Parathyroid adenoma (tissue), 2 donors: ENCODE measurements at regions not wholly inside any gene's neighbourhood (a gene's known extent, or its start where the extent isn't known, plus 50 kb on each side); places are given as distances from the start of the nearest gene placed in this dataset.

ENCODE experiments used
- H2AFZ ChIP-seq: fragments of 300-600 bp; sonication (generic); one replicate; pipeline ENCODE4 v1.7.0; 2017; ENCODE audit warnings: antibody characterized with exemption, mild to moderate bottlenecking
- H3K27ac ChIP-seq: fragments of 300-600 bp; sonication (generic); one replicate; pipeline ENCODE4 v1.7.0; 2017
- H3K27me3 ChIP-seq: fragments of 300-600 bp; sonication (generic); one replicate; pipeline ENCODE4 v1.7.0; 2017; ENCODE audit warnings: low read length; ENCODE audit not compliant: control insufficient read depth, insufficient read depth
- H3K36me3 ChIP-seq: fragments of 300-600 bp; sonication (generic); one replicate; pipeline ENCODE4 v1.7.0; 2017; ENCODE audit warnings: low read length; ENCODE audit not compliant: control insufficient read depth, insufficient read depth
- H3K4me1 ChIP-seq: fragments of 300-600 bp; sonication (generic); one replicate; pipeline ENCODE4 v1.7.0; 2017; ENCODE audit warnings: control low read depth
- H3K4me2 ChIP-seq: fragments of 300-600 bp; sonication (generic); one replicate; pipeline ENCODE4 v1.7.0; 2017; ENCODE audit warnings: low read length
- H3K4me3 ChIP-seq: fragments of 300-600 bp; sonication (generic); one replicate; pipeline ENCODE4 v1.7.0; 2017; ENCODE audit warnings: low read depth, low read length
- H3K79me2 ChIP-seq: fragments of 300-600 bp; sonication (generic); one replicate; pipeline ENCODE4 v1.7.0; 2017; ENCODE audit warnings: control low read depth
- H3K9ac ChIP-seq: fragments of 300-600 bp; sonication (generic); one replicate; pipeline ENCODE4 v1.7.0; 2017; ENCODE audit warnings: mild to moderate bottlenecking
- H3K9me3 ChIP-seq: fragments of 300-600 bp; sonication (generic); one replicate; pipeline ENCODE4 v1.7.0; 2017; ENCODE audit warnings: low read length; ENCODE audit not compliant: control insufficient read depth
- TF ChIP-seq, protein P1 (sequence below): fragments of 300-600 bp; sonication (generic); IDR thresholded peaks from one replicate; pipeline ENCODE4 v1.7.0; 2017; ENCODE audit warnings: antibody characterized with exemption, mild to moderate bottlenecking
- donor health status: primary hyperparathyroidism.

DNA sequence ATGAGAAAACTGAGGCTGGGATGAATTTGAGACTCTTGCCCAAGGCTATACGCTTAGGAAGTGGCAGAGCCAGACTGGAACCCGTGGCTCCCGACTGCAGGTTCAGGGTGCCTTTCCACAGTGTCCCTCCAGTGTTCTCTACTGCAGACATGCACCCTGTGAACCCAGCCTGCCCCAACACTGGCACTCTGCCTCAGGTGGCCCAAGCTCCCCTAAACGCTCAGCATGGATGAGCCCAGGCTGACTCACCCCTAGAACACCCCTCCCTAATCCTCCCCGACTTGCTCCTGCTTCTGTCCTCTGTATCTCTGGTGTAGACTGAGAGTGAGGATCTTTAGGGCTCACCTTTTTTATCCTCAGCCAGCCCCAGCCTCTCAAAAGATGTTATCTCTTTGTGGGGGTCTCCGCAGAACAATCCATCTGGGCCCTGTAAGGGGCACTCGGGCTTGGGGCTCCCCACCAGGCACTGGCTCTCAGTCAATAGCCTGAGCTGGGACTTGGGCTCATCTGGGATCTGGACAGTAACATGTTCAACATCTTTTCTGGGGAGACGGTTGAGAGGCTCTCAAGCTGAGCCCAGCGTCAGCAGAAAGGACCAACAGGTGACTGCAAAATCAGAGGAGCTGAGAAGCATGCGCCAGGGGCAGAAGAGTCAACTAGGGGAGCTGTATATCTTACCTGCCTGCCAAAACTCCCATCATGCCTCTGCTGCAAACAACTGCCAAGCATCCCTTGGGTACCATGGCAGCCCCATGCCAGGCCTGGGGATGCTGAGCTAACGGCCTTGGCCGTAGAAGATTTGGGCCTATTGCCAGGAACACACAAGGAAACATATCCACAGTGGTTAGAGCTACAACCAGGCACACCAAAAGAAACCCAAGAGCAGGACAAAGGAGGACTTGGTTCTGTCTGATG lies 176.2 kb downstream of the BUD13 start:
- Histone ChIP-seq H3K27ac (no peak overlapping the region), H3K36me3 (no peaks in the 10 kb centered on the region), H3K4me3 (no peak overlapping the region), H3K27me3 (no peaks in the 10 kb centered on the region), H3K4me1 (no peaks in the 10 kb centered on the region), H3K79me2 (no peaks in the 10 kb centered on the region), H2AFZ (no peak overlapping the region), H3K9ac (no peak overlapping the region), H3K4me2 (no peak overlapping the region), H3K9me3 (no peaks in the 10 kb centered on the region)
- TF ChIP-seq, protein P1, sequence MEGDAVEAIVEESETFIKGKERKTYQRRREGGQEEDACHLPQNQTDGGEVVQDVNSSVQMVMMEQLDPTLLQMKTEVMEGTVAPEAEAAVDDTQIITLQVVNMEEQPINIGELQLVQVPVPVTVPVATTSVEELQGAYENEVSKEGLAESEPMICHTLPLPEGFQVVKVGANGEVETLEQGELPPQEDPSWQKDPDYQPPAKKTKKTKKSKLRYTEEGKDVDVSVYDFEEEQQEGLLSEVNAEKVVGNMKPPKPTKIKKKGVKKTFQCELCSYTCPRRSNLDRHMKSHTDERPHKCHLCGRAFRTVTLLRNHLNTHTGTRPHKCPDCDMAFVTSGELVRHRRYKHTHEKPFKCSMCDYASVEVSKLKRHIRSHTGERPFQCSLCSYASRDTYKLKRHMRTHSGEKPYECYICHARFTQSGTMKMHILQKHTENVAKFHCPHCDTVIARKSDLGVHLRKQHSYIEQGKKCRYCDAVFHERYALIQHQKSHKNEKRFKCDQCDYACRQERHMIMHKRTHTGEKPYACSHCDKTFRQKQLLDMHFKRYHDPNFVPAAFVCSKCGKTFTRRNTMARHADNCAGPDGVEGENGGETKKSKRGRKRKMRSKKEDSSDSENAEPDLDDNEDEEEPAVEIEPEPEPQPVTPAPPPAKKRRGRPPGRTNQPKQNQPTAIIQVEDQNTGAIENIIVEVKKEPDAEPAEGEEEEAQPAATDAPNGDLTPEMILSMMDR: no peak

DNA sequence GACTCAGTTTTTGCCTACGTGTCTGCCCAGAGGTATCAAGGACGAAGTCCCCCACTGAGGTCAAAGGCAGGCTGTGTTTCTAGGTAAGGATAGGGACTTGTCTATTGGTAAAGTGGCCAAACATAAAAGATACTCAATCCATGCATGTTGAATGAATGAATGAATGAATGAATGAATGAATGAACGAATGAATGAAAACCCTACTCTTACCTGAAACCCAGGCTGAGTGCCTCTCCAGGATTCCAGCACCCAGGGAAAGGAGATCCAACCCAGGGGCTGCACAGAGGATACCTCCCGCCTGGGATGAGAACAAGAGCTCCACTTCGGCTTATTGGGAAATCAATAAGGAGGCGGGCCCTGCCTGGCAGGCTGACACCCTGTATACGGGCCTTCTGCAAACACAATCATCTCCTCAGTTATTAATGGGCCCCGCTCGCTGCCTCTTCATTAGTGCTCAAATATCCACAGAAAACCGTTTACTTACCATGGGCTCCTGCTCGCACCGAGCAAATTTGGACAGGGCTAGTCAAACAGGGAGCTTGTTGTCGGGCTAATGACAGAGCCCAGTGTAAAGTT lies 177.4 kb downstream of the BUD13 start:
- H3K36me3 ChIP-seq: no peaks in the 10 kb centered on the region
- TF ChIP-seq, protein P1: no peak

DNA sequence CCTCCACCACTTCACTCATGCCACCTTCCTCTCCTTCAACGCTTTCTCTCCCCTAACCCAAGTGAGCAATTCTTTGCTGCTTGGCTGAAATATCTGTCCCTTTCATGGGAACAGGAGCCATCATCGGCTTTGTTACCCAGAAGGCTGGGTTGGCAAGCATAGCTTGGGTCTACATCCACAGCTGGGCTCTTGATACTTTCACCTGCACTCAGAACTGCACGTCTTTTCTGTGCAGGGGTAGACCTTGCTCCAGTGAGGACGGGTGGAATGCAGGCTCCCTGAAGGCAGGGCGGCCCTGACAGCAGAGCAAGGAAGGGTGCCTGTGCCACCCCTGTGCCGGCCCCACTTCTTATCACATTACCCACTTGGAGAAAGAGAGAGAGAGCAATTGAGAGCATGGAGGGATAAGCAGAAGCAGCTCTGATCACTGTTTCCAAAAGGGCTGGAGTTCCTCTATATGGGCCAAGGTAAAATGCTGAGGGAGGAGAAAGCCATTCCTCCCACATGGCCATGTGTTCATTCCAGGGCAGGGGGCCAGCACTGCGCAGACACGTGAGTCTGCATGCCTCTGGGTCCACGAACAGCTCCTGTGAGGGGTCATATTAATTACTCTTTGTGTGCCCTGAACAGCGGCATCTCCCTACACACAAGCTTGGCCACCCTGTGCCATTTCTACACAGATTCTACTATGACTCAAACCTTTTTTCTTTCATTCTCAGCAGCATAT lies 181.8 kb downstream of the BUD13 start:
- Histone ChIP-seq H3K4me1 (no peaks in the 10 kb centered on the region), H3K27ac (no peak overlapping the region), H3K36me3 (no peaks in the 10 kb centered on the region), H3K4me2 (no peak overlapping the region), H2AFZ (no peak overlapping the region), H3K9me3 (no peaks in the 10 kb centered on the region), H3K79me2 (no peaks in the 10 kb centered on the region), H3K9ac (no peak overlapping the region), H3K4me3 (no peak overlapping the region), H3K27me3 (no peaks in the 10 kb centered on the region)
- TF ChIP-seq, protein P1: no peak

More for the DNA sequence above, 177.4 kb downstream of the BUD13 start:
- Histone ChIP-seq H3K4me3 (no peak overlapping the region), H3K9me3 (no peaks in the 10 kb centered on the region), H3K4me1 (no peaks in the 10 kb centered on the region), H3K27me3 (no peaks in the 10 kb centered on the region), H2AFZ (no peak overlapping the region), H3K9ac (no peak overlapping the region), H3K4me2 (no peak overlapping the region), H3K27ac (no peak overlapping the region), H3K79me2 (no peaks in the 10 kb centered on the region)

DNA sequence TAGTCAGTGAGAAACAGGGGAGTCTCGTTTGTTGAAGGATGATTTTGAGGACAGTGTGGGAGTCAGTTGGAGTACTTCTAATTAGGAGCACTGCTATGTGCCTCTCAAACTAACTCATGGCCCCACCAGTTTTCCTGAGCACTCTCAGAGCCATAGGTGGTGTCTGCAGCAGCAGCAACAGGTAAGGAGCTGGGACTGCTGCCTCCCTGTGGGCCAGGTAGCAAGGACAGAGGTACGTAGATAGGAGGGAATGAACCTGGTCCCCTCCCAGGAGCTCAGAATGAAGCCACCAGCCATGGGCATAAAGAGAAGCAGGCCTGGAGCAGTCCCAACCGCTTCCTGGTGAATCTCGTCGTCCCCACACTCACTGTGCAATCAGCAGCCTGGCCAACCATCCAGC lies 183.4 kb downstream of the BUD13 start:
- Histone ChIP-seq H3K9me3 (no peaks in the 10 kb centered on the region), H3K36me3 (no peaks in the 10 kb centered on the region), H3K9ac (no peak overlapping the region), H3K27ac (no peak overlapping the region), H3K79me2 (no peaks in the 10 kb centered on the region), H2AFZ (no peak overlapping the region), H3K4me2 (no peak overlapping the region), H3K4me3 (no peak overlapping the region), H3K27me3 (no peaks in the 10 kb centered on the region), H3K4me1 (no peaks in the 10 kb centered on the region)
- TF ChIP-seq, protein P1: no peak
